ENCODE measurements at regions not wholly inside any gene's neighbourhood (a gene's known extent, or its start where the extent isn't known, plus 50 kb on each side); places are given as distances from the start of the nearest gene placed in this dataset.
"Not testable (repeated sequence)": the region's sequence is repeated elsewhere in the genome, so short reads cannot be mapped to it uniquely, and the experiment has no call there.

DNA sequence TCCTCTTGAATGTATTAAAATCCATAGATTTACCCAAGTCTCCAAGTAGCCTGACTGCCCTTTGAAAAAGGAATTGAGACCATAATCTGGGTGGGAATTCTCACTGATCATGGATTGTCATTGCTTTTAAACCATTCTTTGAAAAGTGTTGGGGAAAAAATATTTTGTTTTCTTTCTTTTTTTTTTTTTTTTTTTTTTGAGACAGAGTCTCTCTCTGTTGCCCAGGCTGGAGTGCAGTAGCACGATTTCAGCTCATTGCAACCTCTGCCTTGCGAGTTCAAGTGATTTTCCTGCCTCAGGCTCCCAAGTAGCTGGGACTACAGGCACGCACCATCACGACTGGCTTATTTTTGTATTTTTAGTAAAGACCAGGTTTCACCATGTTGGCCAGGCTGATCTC lies 119.6 kb upstream of the PRSS16 start:
- TF ChIP-seq ESRRA (IDR thresholded peaks at IDR 0.05; ENCODE audit: borderline replicate concordance, low read length); BHLHE40 (IDR thresholded peaks at IDR 0.05; ENCODE audit: low read depth, low read length); CEBPB (IDR thresholded peaks at IDR 0.05); FOSL2 (IDR thresholded peaks at IDR 0.05); FOSL2 (CRISPR knock-in tag; IDR thresholded peaks at IDR 0.05); HOXB13 (CRISPR knock-in tag; IDR thresholded peaks at IDR 0.05; ENCODE audit: low read depth); MAZ (IDR thresholded peaks at IDR 0.05; ENCODE audit: borderline replicate concordance, low read depth, low read length); RCOR1 (IDR thresholded peaks at IDR 0.05; ENCODE audit: low read depth, low read length); POLR2AphosphoS2 (conservative IDR thresholded peaks at IDR 0.05; ENCODE audit: low read length): not testable (repeated sequence)
- TF ChIP-seq, protein P1, sequence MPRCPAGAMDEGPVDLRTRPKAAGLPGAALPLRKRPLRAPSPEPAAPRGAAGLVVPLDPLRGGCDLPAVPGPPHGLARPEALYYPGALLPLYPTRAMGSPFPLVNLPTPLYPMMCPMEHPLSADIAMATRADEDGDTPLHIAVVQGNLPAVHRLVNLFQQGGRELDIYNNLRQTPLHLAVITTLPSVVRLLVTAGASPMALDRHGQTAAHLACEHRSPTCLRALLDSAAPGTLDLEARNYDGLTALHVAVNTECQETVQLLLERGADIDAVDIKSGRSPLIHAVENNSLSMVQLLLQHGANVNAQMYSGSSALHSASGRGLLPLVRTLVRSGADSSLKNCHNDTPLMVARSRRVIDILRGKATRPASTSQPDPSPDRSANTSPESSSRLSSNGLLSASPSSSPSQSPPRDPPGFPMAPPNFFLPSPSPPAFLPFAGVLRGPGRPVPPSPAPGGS (IDR thresholded peaks at IDR 0.05), result not testable (repeated sequence)
- TF ChIP-seq, protein P2, sequence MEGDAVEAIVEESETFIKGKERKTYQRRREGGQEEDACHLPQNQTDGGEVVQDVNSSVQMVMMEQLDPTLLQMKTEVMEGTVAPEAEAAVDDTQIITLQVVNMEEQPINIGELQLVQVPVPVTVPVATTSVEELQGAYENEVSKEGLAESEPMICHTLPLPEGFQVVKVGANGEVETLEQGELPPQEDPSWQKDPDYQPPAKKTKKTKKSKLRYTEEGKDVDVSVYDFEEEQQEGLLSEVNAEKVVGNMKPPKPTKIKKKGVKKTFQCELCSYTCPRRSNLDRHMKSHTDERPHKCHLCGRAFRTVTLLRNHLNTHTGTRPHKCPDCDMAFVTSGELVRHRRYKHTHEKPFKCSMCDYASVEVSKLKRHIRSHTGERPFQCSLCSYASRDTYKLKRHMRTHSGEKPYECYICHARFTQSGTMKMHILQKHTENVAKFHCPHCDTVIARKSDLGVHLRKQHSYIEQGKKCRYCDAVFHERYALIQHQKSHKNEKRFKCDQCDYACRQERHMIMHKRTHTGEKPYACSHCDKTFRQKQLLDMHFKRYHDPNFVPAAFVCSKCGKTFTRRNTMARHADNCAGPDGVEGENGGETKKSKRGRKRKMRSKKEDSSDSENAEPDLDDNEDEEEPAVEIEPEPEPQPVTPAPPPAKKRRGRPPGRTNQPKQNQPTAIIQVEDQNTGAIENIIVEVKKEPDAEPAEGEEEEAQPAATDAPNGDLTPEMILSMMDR (IDR thresholded peaks at IDR 0.05), result not testable (repeated sequence)
- TF ChIP-seq, protein P3, sequence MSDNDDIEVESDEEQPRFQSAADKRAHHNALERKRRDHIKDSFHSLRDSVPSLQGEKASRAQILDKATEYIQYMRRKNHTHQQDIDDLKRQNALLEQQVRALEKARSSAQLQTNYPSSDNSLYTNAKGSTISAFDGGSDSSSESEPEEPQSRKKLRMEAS (IDR thresholded peaks at IDR 0.05), result not testable (repeated sequence)
- TF ChIP-seq, protein P4, sequence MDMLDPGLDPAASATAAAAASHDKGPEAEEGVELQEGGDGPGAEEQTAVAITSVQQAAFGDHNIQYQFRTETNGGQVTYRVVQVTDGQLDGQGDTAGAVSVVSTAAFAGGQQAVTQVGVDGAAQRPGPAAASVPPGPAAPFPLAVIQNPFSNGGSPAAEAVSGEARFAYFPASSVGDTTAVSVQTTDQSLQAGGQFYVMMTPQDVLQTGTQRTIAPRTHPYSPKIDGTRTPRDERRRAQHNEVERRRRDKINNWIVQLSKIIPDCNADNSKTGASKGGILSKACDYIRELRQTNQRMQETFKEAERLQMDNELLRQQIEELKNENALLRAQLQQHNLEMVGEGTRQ (IDR thresholded peaks at IDR 0.05), result not testable (repeated sequence)

Measured in A549 (cell line).